DMS 273 (cell line): ENCODE measurements at regions not wholly inside any gene's neighbourhood (a gene's known extent, or its start where the extent isn't known, plus 50 kb on each side); places are given as distances from the start of the nearest gene placed in this dataset.
"Not testable (repeated sequence)": the region's sequence is repeated elsewhere in the genome, so short reads cannot be mapped to it uniquely, and the experiment has no call there.

Source experiments
- DNase-seq: peaks from one replicate; lab custom pipeline; 2025; ENCODE audit not compliant: unreplicated experiment; lab: John Stamatoyannopoulos, UW

DNA sequence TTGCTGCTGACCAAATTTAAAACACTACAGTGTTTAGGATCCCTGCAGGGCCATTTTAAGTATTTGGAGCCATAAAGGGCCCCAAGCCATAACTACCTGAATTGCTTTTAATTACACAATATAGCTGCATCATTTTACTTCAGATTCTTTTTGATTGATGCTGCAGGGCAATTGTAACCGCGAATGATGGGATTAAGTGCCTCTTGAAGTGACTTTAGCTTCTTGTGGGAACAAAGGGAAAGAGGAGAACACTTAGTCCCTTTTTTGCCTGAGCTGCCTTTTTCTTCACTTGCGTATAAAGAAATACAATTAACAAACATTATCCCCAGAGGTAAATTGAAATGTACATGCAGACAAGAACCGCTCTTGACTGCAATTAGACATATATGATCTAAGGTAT, 228.5 kb downstream of the ZIC5 start:
- DNase-seq, result no peak

GRCh38 chr13:99741960-99742359, 229.6 kb downstream of the ZIC5 start:
- no peak for DNase-seq

GRCh38 chr13:99740251-99740979, 231.2 kb downstream of the ZIC5 start:
- DNase-seq, result no peak

DNA sequence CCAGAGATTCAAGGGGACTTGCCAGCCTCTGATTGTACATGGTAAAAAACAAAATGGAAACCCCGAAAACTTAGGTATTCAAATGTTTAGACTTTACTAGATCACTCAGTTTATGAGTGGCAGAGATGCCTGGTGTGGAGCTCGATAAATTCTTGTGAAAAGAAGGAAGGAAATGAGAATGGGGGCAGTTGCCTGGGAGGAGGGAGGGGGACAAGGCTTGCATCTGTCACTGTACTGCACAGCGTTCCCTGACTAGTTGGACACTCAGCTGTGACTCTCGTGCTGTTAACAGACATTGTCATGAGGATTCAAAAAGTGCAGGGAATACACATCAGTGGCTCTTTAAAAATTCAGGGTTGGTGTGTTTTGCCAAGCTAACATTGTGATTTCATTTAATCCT, 232.9 kb downstream of the ZIC5 start:
- DNase-seq, result no peak

DNA sequence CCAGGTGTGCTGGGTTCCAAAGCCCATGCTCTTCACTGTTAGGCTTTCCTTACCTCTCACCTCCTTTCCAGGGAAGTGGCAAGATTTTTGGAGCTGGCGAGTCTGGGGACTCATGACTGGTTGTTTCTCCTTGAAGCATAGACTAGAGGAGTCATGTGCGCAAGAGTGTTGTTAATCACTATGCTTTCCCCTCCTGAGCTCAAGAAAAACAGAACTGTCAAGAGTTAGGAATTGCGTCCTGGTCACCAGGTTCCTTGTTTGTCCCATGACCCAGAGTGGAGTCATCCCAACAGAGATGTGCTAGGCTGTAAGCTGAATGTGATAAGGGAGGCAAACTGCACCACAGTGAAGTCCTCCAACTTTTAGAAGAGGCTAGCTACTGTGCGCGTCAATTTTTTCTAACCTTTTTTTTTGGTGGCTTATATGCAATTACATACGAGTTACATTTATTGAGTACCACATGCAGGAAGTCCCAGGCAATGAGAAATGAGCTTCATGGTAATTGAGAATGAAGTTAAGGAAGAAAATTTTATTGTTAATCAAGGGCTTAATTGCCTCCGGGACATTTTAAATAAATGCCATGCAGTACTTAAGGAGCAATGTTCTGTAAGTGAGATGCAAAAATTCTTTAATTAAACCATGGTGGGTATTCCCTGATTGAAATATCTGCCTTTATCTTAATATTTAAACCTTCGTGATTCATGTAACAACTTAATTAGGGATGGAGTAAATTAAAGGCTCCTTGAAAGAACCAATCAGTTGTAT, 233.9 kb downstream of the ZIC5 start:
- no peak for DNase-seq

DNA sequence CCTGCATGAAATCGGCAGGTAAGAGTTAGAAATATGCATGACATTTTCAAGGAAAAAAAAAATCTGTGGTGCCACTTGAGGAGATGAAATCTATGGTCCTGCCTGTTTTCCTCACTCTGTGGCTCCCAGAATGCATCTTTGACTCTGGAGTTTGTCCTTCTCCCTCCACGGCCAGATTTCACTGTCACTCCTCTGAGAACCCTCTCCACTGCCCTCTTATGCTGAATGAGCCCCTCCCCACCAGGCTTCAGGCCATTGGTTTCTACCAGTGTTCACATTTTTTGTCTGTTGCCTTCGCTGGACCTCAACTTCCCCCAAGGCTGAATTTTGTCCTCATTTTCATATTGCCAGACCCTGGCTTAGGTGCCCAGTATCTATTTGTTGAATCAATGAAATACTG, 235.0 kb downstream of the ZIC5 start:
- DNase-seq, result no peak

DNA sequence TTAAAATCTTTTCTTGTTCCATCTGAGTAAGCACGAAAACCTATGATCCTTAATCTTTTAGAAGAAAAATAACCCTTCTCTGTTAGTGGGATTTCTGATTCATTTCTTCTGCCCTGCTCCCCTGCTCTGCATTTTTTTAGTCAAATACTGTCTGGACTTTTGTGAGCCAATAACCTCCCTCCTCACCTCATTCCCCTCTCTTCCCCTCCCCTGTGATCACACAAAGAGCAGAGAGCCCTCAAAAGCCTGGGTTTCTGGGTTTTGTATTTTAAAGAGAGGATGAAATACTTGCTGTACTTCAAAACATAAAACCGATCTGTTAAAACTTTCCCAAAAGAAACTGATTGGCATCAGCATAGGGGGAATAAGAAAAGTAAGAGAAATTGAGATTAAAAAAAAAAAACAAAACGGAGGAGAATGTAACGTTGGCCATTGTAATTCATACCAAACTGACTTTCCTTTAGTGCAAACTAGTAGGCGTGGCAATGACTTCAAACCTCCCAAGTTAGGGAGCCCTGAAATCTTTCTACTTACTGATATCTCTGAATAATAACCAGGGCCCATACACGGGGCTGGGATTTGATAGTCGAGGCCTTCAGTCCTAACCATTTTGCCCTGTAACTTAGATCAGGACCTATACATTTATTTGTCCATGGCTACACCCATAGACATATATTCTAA, 232.9 kb downstream of the TM9SF2 start:
- no peak for DNase-seq

DNA sequence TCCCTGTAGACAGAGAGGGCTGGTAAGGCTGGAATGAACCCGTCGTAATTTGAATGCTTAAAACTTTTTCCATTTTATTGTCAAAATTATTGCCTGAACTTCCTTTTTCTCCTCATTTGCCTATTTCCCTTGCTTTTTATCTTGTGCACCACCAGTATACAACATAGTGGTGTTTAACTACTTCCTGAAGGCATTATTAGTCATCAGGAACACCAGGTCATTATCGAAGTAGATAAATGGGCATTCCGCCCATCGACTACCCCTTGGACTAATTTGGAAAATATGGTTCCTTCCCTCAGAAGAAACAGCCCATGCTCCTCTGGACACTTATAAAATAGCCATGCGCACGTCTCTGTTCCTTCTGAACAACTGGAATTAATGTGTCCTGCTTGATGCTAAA, 232.1 kb downstream of the TM9SF2 start:
- DNase-seq, result no peak

DNA sequence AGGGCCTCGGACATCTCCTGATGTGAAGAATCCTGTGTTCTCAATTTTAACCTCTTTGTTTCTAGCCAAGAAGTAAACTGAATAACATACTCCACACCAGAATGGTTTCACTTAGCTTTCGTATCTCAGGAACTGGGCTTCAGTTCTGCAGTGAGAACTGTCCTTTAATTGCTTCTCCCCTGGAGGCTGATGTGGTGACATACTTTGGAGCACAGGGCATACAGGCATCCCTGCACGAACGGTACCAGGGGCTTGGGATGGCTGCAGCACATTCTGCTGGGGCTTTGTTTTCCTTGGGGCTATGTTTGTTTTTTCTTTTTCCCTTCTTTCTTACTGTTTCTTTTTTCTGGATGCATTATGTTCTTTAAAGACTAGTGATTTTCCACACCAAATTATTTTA, 230.5 kb downstream of the TM9SF2 start:
- DNase-seq, result no peak

DNA sequence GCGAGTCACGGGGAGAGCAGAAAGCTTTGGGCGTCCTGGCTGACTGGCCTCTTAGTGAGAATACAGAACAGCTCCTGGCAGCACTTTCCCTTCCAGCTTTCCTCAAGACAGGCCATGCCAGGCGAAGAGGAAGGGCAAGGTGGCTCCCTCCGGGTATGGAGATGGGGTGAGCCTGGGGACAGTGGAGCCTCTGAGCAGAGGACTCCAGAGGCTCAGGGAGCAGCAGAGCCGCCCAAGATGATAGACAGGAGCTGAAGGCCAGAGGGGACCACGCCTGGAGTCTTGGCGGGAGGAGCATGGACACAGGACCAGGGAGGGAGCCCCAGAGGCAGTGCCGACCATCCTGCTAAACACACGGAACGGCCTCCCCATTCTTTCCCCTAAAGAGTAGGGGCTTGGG, 229.1 kb downstream of the TM9SF2 start:
- DNase-seq, result no peak

DNA sequence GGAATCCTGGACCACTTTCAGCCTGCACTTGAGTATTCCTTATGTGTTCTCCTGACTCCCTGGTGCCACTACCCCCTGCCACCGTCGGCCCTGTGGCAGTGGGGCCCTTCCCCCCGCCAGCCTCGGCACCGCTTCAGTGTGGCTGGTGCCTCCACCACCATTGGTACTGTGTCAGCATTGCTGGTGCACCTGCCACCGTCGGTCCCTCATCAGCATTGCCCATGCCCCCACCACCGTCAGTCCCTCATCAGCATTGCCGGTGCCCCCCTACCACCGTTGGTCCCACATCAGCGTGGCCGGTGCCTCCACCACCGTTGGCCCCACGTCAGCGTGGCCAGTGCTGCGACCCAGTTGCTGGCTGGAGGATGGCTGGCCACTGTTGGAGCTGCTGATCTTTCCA, 228.5 kb downstream of the TM9SF2 start:
- no peak for DNase-seq

- DNase-seq, result not testable (repeated sequence)
Measured at GRCh38 chr13:99727651-99728050, 226.4 kb downstream of the TM9SF2 start.

DNA sequence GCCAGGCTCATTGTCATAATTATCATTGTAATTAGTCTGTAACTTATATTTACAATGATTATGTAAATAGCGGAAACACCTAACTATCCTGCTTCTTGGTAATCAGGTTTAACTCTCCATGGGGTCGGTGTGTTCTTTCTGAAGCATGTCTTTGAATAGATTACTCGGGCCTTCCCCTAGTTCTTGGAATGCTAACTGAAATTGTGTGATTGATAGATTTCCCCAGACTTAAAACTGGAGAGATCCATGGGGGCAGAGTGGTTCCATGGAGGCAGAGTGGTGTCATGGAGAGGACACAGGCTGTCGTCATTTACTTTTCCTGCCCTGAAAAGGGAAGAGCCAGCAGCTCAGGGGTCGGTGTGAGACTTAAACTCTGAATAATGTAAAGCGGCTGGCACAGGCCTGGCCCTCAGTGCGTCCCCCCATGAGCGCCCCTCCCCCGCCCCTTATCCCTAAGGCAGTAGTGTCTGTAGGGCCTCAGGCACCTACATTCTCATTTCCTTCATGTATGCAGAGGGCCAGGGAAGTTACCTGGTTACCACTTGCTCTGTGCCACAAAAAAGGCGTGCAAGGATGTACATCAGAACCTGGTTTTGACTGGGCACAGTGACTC, 225.1 kb downstream of the TM9SF2 start:
- DNase-seq, result no peak

DNA sequence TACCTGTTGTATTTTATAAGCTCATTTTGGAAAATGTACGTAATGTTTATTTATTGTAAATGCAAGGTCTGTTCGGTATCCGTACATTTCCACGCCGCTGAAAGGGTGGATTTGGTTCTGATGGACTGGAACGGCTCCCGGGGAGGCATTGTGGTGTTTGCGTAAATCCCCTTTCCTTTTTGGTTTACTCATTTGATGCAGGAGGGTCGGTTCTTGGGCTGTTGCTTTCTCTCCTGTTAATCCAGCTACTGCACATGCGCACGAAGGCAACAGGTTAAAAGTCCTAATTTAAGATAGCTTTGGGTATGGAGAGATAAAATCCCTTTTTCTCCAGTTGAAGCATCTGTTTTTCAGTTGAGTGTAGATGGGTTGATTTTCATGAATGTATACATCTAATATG, 224.4 kb downstream of the TM9SF2 start:
- DNase-seq, result no peak

DNA sequence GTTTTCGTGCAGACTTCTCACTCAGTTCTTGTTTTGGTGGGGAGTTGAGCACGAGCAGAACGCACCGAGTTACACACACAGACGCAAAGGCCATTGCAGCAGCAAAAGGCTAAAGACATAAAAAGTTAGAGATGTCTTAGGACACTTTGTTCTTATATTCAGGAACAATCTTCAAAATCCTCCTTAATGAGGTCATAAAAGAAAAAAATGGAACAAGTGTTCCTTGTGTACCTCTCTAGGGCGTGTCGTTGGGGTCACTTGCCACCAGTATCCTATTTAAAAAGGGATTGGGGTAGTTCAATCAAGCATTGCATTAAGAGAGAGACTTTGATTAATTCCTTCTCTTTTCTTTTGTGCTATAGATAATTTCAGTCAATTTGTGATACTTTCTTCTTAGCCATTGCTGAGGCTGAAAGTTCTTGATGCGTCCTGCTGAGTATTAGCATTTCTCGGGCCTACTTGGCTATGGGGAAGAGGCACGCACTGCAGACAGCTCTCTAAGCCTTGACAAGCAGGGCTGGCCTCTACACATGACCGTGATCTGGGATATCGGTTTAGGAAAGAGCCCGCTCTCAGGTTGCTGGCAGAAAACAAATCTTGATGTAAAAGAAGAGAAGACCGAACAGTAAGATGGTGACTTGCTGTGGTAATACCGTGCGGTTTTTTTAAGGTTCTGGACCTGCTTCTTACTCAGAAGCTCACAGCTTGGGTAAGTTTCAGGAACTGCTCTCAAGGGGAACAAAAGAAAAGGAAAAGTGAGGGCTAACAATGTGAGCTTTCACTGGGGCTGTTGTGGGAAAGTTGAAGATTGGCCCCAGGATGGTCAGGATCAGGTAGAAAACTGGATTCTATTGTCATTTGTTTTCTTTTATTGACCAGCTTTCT, 223.6 kb downstream of the TM9SF2 start:
- no peak for DNase-seq

DNA sequence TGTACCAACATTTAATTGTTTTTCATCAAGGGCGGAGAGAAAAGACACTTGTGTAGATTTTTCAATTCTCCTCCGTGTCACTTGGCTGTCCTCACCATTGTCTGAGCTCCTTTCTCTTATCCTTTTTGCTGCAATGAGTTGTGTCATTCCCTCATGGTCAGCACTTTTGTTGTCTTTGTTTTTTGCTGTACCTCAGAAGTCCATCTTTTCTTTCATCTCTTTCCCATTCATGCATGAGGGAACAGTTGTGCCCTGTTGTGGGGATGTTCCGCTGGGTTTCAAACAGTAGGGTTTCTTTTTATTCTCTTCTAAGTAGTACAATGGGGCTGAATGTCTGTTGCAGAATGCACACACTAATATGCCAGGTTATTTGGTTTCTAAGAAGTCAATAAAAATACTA, 222.6 kb downstream of the TM9SF2 start:
- DNase-seq, result no peak

DNA sequence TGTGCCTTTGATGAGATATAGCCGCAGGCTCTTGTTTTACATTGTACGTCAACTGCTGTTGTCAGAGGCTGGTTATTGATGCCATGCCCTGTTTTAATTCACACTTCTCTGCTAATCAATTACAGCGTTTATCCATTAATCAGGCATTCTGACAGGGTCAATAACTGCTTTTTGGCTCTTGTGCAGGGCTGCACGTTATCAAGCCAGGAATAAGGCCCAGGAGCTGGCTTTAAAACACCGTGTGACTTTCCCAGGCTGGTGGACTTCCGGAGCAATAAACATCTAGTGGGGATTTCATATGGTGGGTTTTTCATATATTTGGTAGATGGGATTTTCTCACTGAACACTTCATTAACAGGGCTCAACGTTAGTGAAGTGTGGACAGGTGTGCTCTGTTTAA, 221.7 kb downstream of the TM9SF2 start:
- no peak for DNase-seq

GRCh38 chr13:99722338-99722818, 221.1 kb downstream of the TM9SF2 start:
- no peak for DNase-seq

DNA sequence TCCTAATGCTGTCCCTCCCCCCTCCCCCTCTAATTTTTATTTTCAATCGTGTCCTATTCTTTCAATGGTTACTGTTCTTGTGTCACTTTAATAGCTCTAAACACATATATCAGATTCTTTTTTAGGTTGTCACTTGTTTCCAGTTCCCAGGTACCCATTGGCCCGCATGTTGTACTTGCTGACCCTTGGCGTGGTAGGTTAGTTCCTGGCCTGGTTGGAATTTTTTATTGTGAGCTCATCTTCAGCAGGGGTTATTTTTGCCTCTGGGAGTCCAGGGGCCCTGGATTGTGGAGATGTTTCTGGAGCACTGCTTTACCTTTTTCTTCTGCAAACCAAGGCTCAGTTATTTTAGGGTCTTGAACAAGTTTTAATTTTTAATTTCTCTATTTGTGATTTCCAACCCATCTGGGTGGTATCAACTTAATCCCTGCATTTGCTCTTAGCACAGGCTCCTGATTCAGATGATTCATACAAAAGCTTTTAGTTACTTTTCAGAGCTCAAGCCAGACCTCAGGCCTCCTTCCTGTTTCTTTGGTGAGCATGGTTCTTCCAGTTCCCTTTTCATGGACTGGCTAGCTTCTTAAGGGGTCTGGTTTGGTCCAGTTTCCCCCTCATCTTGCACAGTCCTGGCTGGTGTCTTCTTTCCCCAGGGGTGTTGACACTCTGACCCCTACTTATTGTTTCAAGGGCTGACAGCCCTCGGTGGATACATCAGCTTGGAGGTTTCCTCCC, 220.5 kb downstream of the TM9SF2 start:
- DNase-seq, result no peak
